ENCODE measurements at regions not wholly inside any gene's neighbourhood (a gene's known extent, or its start where the extent isn't known, plus 50 kb on each side); places are given as distances from the start of the nearest gene placed in this dataset.
"Not testable (repeated sequence)": the region's sequence is repeated elsewhere in the genome, so short reads cannot be mapped to it uniquely, and the experiment has no call there.

- DNase-seq (ENCODE audit: low spot score), result no peak
Observed at GRCh38 chr7:106448992-106449859, 164.4 kb upstream of the NAMPT start.

DNA sequence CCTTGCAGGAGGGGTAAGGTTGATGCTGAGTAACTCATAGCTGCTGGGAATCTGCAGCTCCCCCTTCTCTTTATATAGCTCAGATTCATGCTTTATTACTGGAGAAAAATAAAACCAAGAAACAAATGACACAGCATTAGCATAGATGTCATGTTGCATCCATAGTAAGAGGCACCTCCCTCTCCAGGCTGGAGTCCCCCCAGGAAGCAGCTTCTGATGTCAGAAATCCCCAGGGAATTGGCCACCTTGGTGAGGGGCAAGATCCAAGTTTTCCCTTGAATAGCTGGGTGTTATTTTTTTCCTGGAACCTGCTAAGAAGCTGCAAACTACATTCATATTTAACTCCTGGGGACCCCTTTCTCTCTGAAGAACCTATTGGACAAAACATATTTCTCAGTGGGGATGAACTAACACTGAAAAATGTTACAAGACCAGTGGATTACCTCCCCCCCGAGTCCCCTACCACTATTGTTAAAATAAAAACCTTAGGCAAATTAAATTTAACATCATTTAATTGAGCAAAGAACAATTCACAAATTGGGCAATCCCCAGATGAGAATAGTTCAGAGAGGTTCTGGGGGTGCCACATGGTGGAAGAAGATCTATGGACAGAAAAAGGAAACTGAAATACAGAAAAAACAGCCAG lies 163.7 kb upstream of the NAMPT start:
- no peak for DNase-seq (ENCODE audit: low spot score)

GRCh38 chr7:106447318-106447847 lies 162.6 kb upstream of the NAMPT start:
- DNase-seq (ENCODE audit: low spot score), result no peak

DNA sequence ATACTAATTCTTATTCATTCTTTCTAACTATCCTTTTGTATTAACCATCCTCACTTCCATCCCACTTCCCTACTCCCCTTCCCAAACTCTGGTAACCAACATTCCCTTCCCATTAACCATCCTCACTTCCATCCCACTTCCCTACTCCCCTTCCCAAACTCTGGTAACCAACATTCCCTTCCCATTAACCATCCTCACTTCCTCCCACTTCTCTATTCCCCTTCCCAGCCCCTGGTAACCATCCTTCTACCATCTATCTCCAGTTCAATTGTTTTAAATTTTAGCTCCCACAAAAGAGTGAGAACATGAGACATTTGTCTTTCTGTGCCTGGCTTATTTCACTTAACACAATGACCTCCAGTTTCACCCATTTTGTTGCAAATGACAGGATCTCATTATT lies 160.6 kb upstream of the NAMPT start:
- DNase-seq (ENCODE audit: low spot score), result not testable (repeated sequence)

GRCh38 chr7:106444068-106444655 lies 159.4 kb upstream of the NAMPT start:
- no peak for DNase-seq (ENCODE audit: low spot score)

- no peak for DNase-seq (ENCODE audit: low spot score)
Observed at GRCh38 chr7:106443156-106443555, 158.4 kb upstream of the NAMPT start.

GRCh38 chr7:106442476-106442875 lies 157.7 kb upstream of the NAMPT start:
- DNase-seq (ENCODE audit: low spot score), result no peak

DNA sequence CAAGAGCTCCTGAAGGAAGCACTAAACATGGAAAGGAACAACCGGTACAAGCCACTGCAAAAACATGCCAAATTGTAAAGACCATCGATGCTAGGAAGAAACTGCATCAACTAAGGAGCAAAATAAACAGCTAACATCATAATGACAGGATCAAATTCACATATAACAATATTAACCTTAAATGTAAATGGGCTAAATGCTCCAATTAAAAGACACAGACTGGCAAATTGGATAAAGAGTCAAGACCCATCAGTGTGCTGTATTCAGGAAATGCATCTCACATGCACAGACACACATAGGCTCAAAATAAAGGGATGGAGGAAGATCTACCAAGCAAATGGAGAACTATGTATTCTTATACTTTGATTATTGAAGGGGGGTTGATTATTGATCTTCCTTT lies 156.6 kb upstream of the NAMPT start:
- DNase-seq (ENCODE audit: low spot score), result not testable (repeated sequence)

GRCh38 chr7:106436933-106437332 lies 152.2 kb upstream of the NAMPT start:
- not testable (repeated sequence) for DNase-seq (ENCODE audit: low spot score)

- DNase-seq (ENCODE audit: low spot score), result no peak
Observed at GRCh38 chr7:106433377-106433776, 148.6 kb upstream of the NAMPT start.

GRCh38 chr7:106430535-106431455 lies 146.0 kb upstream of the NAMPT start:
- no peak for DNase-seq (ENCODE audit: low spot score)

GRCh38 chr7:106430103-106430502 lies 145.3 kb upstream of the NAMPT start:
- DNase-seq (ENCODE audit: low spot score), result no peak

DNA sequence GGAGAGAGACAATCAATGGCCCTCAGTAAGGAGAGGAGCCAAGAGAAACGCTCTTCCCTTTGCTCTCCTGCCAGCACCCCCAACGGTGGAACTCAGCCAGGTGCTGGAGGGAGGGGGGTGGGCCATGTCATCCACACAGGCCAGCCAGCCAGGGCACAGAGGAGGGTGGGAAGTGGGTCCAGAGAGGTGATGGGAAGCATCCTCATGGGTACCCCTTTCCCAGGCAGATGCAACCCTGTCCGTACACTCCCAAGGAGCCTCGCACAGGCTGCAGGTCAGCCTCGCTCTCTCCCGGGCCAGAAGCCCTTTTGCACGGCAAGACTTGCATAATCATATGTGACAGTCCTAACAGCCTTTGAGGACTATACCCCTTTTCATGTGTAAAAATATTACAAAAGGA lies 142.0 kb upstream of the NAMPT start:
- DNase-seq (ENCODE audit: low spot score), result no peak

DNA sequence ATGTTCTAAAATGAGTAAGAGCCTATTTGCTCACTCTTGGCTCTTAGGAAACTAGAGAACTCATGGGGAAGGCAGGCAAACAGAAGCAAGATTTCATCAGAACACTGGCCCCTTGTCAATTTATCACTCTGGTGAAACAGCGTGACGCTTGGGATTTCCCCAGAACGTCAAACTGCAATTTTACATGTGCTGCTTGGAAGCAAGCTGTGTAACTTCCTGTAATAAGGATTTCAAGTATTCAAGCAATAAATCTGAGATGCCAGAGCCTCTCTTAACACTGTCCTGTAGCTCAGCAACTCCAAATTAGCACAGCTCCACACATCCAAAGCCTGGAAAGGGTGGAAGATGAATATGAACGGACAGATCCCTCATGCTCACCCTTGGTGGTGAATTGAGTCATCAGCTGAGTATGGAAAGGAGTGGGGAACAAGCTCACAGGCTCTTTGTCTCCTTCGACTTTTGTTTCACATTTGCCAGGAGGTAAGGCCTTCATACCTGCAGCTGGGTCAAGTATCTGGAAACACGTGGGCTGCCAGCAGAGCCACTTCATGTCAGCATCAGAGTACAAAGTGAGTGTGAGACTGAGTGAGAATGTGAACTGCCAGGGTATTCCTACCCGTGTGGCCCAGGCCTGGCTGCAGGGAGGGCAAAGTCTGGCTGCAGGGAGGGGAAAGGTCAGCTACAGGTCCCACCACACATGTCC lies 140.4 kb upstream of the NAMPT start:
- peak; percentile 80 for DNase-seq (ENCODE audit: low spot score)

DNA sequence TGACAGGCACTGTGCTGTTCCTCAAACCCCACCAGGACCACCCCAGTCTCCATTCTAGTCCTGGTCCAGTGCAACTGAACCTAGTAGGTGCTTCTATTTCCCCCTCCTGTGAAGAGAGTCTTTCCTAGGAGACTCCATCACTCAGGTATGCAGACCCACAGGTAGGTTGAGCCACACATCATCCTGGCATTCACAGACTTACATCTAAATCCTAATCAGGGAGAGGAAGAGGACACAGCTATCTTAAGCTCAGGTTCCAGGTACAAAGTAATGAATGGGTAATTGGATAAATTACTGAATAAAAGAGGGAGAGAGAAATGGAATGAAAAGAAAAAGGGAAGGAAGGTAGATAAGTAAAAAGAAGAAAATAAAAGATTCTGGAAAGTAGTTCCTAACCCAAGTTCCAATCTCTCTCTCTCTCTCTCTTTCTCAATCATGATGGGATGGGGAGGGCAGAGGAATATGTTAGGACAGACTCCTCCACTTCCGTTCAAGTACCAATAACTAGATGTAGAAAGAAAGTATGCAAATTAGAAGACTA lies 139.8 kb upstream of the NAMPT start:
- no peak for DNase-seq (ENCODE audit: low spot score)

GRCh38 chr7:106423821-106424475 lies 139.2 kb upstream of the NAMPT start:
- DNase-seq (ENCODE audit: low spot score), result no peak

DNA sequence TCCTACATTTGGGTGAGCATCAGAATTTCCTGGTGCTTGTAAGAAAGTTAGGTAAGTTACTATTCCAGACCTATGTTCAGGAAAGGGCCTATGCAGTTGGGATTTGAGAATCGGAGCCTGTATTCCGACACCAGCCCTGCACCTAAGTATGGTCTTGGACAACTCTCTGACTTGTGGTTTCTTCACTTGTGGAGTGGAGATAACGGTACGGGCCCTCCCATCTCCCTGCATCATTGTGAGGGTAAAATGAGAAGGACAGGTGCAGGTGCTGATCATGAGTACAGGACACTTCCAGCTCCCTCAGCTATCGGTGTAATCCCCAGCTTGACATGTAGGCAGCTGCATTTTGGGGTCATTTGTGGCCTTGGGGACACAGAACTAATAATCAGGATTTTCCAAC lies 138.3 kb upstream of the NAMPT start:
- no peak for DNase-seq (ENCODE audit: low spot score)

- peak; percentile 62 for DNase-seq (ENCODE audit: low spot score)
Observed at GRCh38 chr7:106421181-106421762, 136.5 kb upstream of the NAMPT start.

DNA sequence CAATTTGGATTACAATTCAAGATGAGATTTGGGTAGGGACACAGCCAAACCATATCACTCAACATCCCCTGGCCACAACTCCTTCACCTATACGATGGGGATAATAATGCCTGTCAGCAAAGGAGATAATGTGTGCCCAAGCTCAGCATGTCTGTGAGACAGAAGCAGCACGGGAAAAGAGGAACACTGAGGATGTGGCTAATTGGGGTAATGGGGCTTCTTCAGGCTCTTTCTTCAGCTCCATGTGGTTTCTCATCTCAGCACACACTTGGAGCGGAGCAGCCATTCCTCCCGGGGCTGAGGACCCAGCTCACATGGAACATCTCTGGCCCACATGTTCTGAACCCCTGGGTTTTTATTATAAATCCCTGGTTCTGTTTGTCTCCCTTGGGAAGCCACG lies 136.0 kb upstream of the NAMPT start:
- no peak for DNase-seq (ENCODE audit: low spot score)

DNA sequence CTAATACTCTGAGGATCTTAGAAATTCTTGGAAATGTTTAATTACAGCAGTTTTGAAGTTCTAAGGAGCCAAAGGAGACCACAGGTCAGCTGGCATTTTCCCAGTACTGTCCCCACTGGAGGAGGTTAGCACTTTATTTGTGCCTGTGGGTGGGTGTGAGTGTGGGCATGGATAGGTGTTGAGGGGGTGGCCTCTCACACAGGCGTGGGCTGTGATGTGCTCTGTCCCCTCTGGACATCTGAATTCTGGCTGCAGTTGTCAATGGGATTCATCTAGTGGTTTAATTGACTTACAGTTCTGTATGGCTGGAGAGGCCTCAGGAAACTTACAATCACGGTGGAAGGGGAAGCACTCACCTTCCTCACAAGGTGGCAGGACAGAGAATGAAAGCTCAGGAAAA lies 135.4 kb upstream of the NAMPT start:
- no peak for DNase-seq (ENCODE audit: low spot score)
